GM12878 (cell line): ENCODE measurements at regions not wholly inside any gene's neighbourhood (a gene's known extent, or its start where the extent isn't known, plus 50 kb on each side); places are given as distances from the start of the nearest gene placed in this dataset.

Experiments
- ATF2 ChIP-seq: IDR thresholded peaks from 2 replicates; pipeline ENCODE4 v1.6.1; 2012; ENCODE audit warnings: low read length, inconsistent platforms
- CUX1 ChIP-seq: IDR thresholded peaks from 2 replicates; pipeline ENCODE4 v1.6.1; 2012; ENCODE audit warnings: improper control_type of control experiment, low read depth, low read length; ENCODE audit not compliant: insufficient replicate concordance
- HCFC1 ChIP-seq: fragments of 150-350 bp; IDR thresholded peaks from 2 replicates; pipeline ENCODE4 v1.6.1; 2014; ENCODE audit warnings: low read length
- SMAD5 ChIP-seq: IDR thresholded peaks from 2 replicates; pipeline ENCODE4 v1.6.1; 2016; ENCODE audit warnings: antibody characterized with exemption, low read depth
- ZBTB11 ChIP-seq: fragments of 450-650 bp; formaldehyde crosslinking; IDR thresholded peaks from 2 replicates; pipeline ENCODE4 v1.5.0; 2022; ENCODE audit warnings: mild to moderate bottlenecking, missing genetic modification characterization

GRCh38 chr1:229105109-229105508 lies 165.8 kb upstream of the RAB4A start (continued):
- no peak for TF ChIP-seq HCFC1
- no peak for TF ChIP-seq CUX1
- no peak for TF ChIP-seq ATF2
- no peak for TF ChIP-seq ZBTB11 (CRISPR knock-in tag)
- no peak for TF ChIP-seq SMAD5
